H1 (cell line): ENCODE measurements at regions not wholly inside any gene's neighbourhood (a gene's known extent, or its start where the extent isn't known, plus 50 kb on each side); places are given as distances from the start of the nearest gene placed in this dataset.

Experiments
- CHD2 ChIP-seq: IDR thresholded peaks from 2 replicates; pipeline ENCODE4 v1.6.1; 2012; ENCODE audit warnings: low read length, improper control_type of control experiment
- HDAC2 ChIP-seq, 2 experiments: fragments of 300-600 bp in 1 of 2; sonication (generic) in 1 of 2; IDR thresholded peaks; 2 replicates each; pipeline ENCODE4 v1.6.1; 2011 to 2012; ENCODE audit warnings: low read depth in 2 of 2, low read length in 2 of 2, mild to moderate bottlenecking in 2 of 2, moderate library complexity in 2 of 2, borderline replicate concordance in 1 of 2, inconsistent platforms in 1 of 2
- KDM5A ChIP-seq: fragments of 200-600 bp; IDR thresholded peaks from 2 replicates; pipeline ENCODE4 v1.7.1; 2012; ENCODE audit warnings: mild to moderate bottlenecking, low read length, inconsistent platforms, mixed read lengths
- POU5F1 ChIP-seq: IDR thresholded peaks from 2 replicates; pipeline ENCODE4 v1.6.1; 2011; ENCODE audit warnings: low read depth, mild to moderate bottlenecking, low read length, moderate library complexity

DNA sequence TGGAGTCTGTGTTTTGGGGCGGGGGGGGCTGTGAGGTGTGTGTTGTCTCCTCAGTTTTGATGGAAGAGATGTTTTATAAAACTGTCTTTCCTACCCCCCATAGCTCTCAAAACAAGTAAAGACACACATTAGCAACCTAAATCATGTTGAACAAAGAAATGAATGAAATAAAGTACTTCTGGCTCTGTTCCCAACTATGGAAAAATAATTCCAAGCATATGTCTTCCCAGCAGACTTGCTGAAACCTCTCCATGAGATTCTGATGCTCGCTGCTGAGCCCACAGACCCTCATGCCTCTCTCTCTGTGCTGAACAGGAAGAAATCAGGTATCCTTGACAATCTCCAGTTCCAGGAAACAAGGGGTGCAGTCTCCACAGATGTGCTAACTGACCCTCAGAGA lies 226.7 kb upstream of the KLHL29 start (continued):
- no peak for TF ChIP-seq POU5F1
- no peak for TF ChIP-seq HDAC2 (IDR thresholded peaks at IDR 0.05; ENCODE audit: borderline replicate concordance in 1 of 2, low read depth in 2 of 2, low read length in 2 of 2)
- TF ChIP-seq KDM5A = no peak
- TF ChIP-seq CHD2 = no peak
